Ovary (tissue), 7 donors: ENCODE measurements at regions not wholly inside any gene's neighbourhood (a gene's known extent, or its start where the extent isn't known, plus 50 kb on each side); places are given as distances from the start of the nearest gene placed in this dataset.

Experiments used
- DNase-seq, 5 donors: peaks; one replicate each; pipeline ENCODE4 v3.0.0-alpha.2; 2019 to 2020
- H3K27ac ChIP-seq, 2 donors: fragments of 200-600 bp; one replicate each; pipeline versions ENCODE4 v1.5.1 to v1.8.0; 2019 to 2022
- H3K27me3 ChIP-seq: fragments of 200-600 bp; one replicate; pipeline ENCODE4 v1.8.0; 2022
- H3K36me3 ChIP-seq: fragments of 200-600 bp; sonication (generic); one replicate; pipeline ENCODE4 v1.5.1; 2019
- H3K4me1 ChIP-seq: one replicate; pipeline ENCODE4 v1.8.1; 2013; ENCODE audit warnings: mild to moderate bottlenecking, moderate library complexity; ENCODE audit not compliant: insufficient read depth
- H3K4me3 ChIP-seq: fragments of 200-600 bp; sonication (generic); one replicate; pipeline ENCODE4 v1.5.1; 2017
- H3K9me3 ChIP-seq, 2 donors: fragments of 200-600 bp in 1 of 2; sonication (generic) in 1 of 2; one replicate each; pipeline versions ENCODE4 v1.5.1 to v1.8.1; 2013 to 2019; ENCODE audit warnings: mild to moderate bottlenecking in 1 of 2, moderate library complexity in 1 of 2
- EP300 ChIP-seq: sonication (generic); formaldehyde crosslinking; IDR thresholded peaks from one replicate; pipeline ENCODE4 v1.6.1; 2017; ENCODE audit warnings: antibody characterized with exemption
- POLR2A ChIP-seq: fragments of 450-650 bp; IDR thresholded peaks from one replicate; pipeline ENCODE4 v1.6.1; 2017; ENCODE audit warnings: antibody characterized with exemption, mild to moderate bottlenecking, moderate library complexity
- WGBS, 3 donors: extraction: QIAGEN DNeasy Blood & Tissue Kit in 1 of 3; methylation state at CpG; one replicate each; pipeline versions ENCODE4 v1.1.5 to v1.1.7; 2013 to 2017; 5-methylcytosine and 5-hydroxymethylcytosine counted together
- intact Hi-C, 4 donors: fragments of 100-400 bp; cut with DNase I; formaldehyde crosslinking; loops; one replicate each; pipeline versions ENCODE4 v1.11.0 to v1.15.1; 2022 to 2023
- TF ChIP-seq, protein P1 (sequence below), 3 donors: fragments of 450-650 bp in 2 of 3; fragments of 200-600 bp in 1 of 3; IDR thresholded peaks; one replicate each; pipeline versions ENCODE4 v1.5.1 to v1.8.0; 2016 to 2022; ENCODE audit warnings: antibody characterized with exemption in 3 of 3, mild to moderate bottlenecking in 1 of 3
- donor health status: DM: no; HTN: no; CAD: no; lungs with moderate emphysema.
- donor health status: DM: no; HTN: no; CAD: no.
- donor health status: Bipolar disorder and iron deficiency.
- donor health status: DM: no; HTN: no; CAD: no.
- donor health status: DM: yes; HTN: yes; CAD: no.

DNA sequence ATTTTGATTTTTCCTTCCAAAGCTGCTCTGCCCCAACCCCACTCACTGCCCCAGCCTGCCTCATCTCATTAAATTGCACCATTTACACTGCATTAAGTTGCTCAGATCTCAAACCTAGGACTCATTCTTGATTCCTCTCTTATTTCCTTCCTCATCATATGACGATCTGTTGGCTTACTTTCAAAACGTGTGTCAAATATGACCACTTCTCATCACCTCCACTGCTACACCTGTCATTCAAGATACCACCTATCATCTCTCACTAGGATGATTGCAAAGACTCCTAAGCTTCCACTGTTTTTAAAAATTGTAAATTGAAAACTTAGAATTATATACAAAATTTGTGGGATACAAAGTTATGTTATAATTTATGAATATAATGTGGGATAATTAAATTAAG, 147.1 kb downstream of the DCK start:
- DNase-seq = no peak
- H3K27ac ChIP-seq = no peak overlapping the region
- H3K4me3 ChIP-seq = no peak overlapping the region
- intact Hi-C loops = no loop called here
- no peaks in the 10 kb centered on the region for H3K9me3 ChIP-seq
- TF ChIP-seq POLR2A (no peak), EP300 (no peak)
- TF ChIP-seq, protein P1, sequence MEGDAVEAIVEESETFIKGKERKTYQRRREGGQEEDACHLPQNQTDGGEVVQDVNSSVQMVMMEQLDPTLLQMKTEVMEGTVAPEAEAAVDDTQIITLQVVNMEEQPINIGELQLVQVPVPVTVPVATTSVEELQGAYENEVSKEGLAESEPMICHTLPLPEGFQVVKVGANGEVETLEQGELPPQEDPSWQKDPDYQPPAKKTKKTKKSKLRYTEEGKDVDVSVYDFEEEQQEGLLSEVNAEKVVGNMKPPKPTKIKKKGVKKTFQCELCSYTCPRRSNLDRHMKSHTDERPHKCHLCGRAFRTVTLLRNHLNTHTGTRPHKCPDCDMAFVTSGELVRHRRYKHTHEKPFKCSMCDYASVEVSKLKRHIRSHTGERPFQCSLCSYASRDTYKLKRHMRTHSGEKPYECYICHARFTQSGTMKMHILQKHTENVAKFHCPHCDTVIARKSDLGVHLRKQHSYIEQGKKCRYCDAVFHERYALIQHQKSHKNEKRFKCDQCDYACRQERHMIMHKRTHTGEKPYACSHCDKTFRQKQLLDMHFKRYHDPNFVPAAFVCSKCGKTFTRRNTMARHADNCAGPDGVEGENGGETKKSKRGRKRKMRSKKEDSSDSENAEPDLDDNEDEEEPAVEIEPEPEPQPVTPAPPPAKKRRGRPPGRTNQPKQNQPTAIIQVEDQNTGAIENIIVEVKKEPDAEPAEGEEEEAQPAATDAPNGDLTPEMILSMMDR (IDR thresholded peaks at IDR 0.05) = no peak
- H3K36me3 ChIP-seq = no peaks in the 10 kb centered on the region
- WGBS, 3 donors = 66 to 75% (median 68%) methylated on average over 2 of the region's 2 CpGs
- no peaks in the 10 kb centered on the region for H3K27me3 ChIP-seq
- H3K4me1 ChIP-seq = no peaks in the 10 kb centered on the region

DNA sequence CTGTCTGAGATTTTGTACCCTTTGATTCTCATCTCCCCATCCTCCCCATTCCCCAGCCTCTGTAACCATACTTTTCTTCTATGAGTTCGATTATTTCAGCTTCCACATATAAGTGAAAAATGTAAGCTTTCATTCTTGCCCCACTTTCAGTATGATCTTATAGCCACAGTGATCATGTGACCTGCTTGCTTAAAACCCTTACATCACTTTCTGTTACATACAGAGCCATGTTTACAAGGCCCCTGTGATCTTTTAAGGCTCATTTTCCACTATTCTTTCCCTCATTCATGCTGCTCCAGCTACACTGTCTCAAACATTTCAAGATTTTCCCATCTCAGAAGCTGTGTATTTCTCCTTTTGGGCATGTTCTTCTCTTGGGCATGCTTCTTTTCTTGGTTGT, 147.7 kb downstream of the DCK start:
- TF ChIP-seq, protein P1 (IDR thresholded peaks at IDR 0.05) = no peak
- no peak for TF ChIP-seq EP300
- no peak for TF ChIP-seq POLR2A
- Histone ChIP-seq H3K4me3 (no peak overlapping the region), H3K36me3 (no peaks in the 10 kb centered on the region), H3K27me3 (no peaks in the 10 kb centered on the region), H3K9me3 (no peaks in the 10 kb centered on the region), H3K4me1 (no peaks in the 10 kb centered on the region), H3K27ac (no peak overlapping the region)
- DNase-seq = no peak
- 70 to 72% (median 71%) methylated on average over 1 of the region's 1 CpG for WGBS, 3 donors
- intact Hi-C loops = no loop called here

DNA sequence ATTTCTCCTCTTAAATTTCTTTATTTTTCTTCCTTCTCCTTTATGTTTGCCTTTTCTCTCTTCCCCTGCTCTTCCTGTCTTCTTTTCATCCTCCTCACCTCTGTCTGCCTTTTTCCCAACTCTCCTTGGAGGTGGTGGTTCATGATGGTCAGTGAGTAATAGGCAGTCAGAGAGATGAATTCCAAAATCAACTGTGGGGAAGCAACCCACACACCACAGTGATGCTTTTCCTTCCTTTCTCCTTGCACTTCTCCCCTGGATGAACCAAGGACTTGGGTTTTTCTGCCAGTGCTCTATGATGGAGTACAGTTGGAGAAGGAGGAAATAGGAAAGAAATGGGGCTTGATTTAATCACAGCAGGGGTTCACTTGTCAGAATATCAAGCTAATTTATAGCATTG, 153.8 kb downstream of the DCK start:
- no peak for TF ChIP-seq EP300
- TF ChIP-seq, protein P1 (IDR thresholded peaks at IDR 0.05) = no peak
- TF ChIP-seq POLR2A = no peak
- H3K36me3 ChIP-seq = no peaks in the 10 kb centered on the region
- no peak overlapping the region for H3K4me3 ChIP-seq
- no peaks in the 10 kb centered on the region for H3K4me1 ChIP-seq
- DNase-seq = no peak
- H3K27ac ChIP-seq = no peak overlapping the region
- no peaks in the 10 kb centered on the region for H3K27me3 ChIP-seq
- intact Hi-C loops = no loop called here
- no peaks in the 10 kb centered on the region for H3K9me3 ChIP-seq

DNA sequence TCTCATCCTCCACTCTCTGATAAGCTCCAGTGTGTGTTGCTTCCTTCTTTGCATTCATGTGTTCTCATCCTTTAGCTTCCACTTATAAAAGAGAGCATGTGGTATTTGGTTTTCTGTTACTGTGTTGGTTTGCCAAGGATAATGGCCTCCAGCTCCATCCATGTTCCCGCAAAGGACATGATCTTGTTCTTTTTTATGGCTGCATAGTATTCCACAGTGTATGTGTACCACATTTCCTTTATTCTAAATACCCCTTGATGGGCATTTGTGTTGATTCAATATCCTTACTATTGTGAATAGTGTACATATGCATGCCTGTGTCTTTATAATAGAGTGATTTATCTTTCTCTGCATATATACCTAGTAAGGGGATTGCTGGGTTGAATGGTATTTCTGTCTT, 155.1 kb downstream of the DCK start:
- intact Hi-C loops = no loop called here
- no peak for DNase-seq
- H3K27ac ChIP-seq = no peak overlapping the region
- H3K4me1 ChIP-seq = no peaks in the 10 kb centered on the region
- H3K4me3 ChIP-seq = no peak overlapping the region
- H3K27me3 ChIP-seq = no peaks in the 10 kb centered on the region
- TF ChIP-seq, protein P1 (IDR thresholded peaks at IDR 0.05) = no peak
- TF ChIP-seq EP300 = no peak
- no peak for TF ChIP-seq POLR2A
- WGBS, 3 donors = 91 to 96% (median 94%) methylated on average over 1 of the region's 1 CpG
- H3K36me3 ChIP-seq = no peaks in the 10 kb centered on the region
- no peaks in the 10 kb centered on the region for H3K9me3 ChIP-seq

DNA sequence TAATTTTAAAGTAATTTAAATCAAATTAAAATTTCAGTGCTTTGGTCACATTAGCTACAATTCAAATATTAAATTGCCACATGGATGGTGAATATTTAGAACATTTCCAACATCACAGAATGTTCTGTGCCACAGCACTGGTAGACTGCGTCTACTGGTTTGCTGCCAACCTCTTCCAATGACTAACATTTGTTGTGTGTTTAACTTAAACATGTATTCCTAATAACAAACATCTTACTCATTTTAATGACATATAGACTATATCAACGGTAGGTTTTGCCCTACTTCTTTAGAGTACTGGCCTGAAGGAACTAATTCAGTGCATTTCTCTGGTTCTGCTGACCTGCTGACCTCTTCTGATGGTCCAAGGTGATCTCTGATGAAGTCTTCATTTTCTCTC, 157.6 kb downstream of the DCK start:
- TF ChIP-seq, protein P1 (IDR thresholded peaks at IDR 0.05) = no peak
- TF ChIP-seq EP300 (no peak), POLR2A (no peak)
- WGBS, 3 donors = 85 to 89% (median 89%) methylated on average over 2 of the region's 2 CpGs

More for the DNA sequence above, 157.6 kb downstream of the DCK start:
- DNase-seq = no peak
- Histone ChIP-seq H3K4me1 (no peaks in the 10 kb centered on the region), H3K27me3 (no peaks in the 10 kb centered on the region), H3K36me3 (no peaks in the 10 kb centered on the region), H3K4me3 (no peak overlapping the region), H3K9me3 (no peaks in the 10 kb centered on the region), H3K27ac (no peak overlapping the region)
- intact Hi-C loops = no loop called here
